Memory B cell (primary cell): ENCODE measurements at regions not wholly inside any gene's neighbourhood (a gene's known extent, or its start where the extent isn't known, plus 50 kb on each side); places are given as distances from the start of the nearest gene placed in this dataset.
"Not testable (repeated sequence)": the region's sequence is repeated elsewhere in the genome, so short reads cannot be mapped to it uniquely, and the experiment has no call there.

Experiments used
- ATAC-seq: fragments of 150-1000 bp; cut with Tn5 transposase; 2 replicates; pipeline ENCODE4 v1.10.0; 2021; ENCODE audit warnings: low read depth, mild to moderate bottlenecking, moderate library complexity
- DNase-seq, 2 donors: peaks; one replicate each; pipeline ENCODE4 v3.0.0; 2022; ENCODE audit warnings: low spot score in 2 of 2
- H3K27ac Mint-ChIP-seq: one replicate; pipeline ENCODE4 v1.8.0; 2022; ENCODE audit warnings: mild to moderate bottlenecking, moderate library complexity, mixed read lengths
- H3K27me3 Mint-ChIP-seq: one replicate; pipeline ENCODE4 v1.8.0; 2022; ENCODE audit warnings: mixed read lengths
- H3K36me3 Mint-ChIP-seq: one replicate; pipeline ENCODE4 v1.8.0; 2022; ENCODE audit warnings: mild to moderate bottlenecking, mixed read lengths
- H3K4me1 Mint-ChIP-seq: one replicate; pipeline ENCODE4 v1.8.0; 2022; ENCODE audit warnings: mixed read lengths
- H3K4me3 Mint-ChIP-seq: one replicate; pipeline ENCODE4 v1.8.0; 2022; ENCODE audit warnings: mild to moderate bottlenecking, moderate library complexity, mixed read lengths
- H3K9me3 Mint-ChIP-seq: one replicate; pipeline ENCODE4 v1.8.0; 2022; ENCODE audit warnings: mixed read lengths

- Mint-ChIP-seq H3K27ac (no peak overlapping the region), H3K4me3 (no peak overlapping the region), H3K36me3 (no peaks in the 10 kb centered on the region), H3K9me3 (no peaks in the 10 kb centered on the region), H3K4me1 (peaks cover 30% of the 10 kb centered on the region), H3K27me3 (no peaks in the 10 kb centered on the region)
- DNase-seq (no peak), ATAC-seq (no peak)
Measured at GRCh38 chr3:177362626-177363025, 165.3 kb upstream of the TBL1XR1 start.

GRCh38 chr3:177364236-177364635 lies 167.0 kb upstream of the TBL1XR1 start:
- H3K27me3 Mint-ChIP-seq = no peaks in the 10 kb centered on the region
- no peak for ATAC-seq
- no peaks in the 10 kb centered on the region for H3K9me3 Mint-ChIP-seq
- no peak for DNase-seq
- H3K27ac Mint-ChIP-seq = peak overlapping the region; percentile 33
- peaks cover 16% of the 10 kb centered on the region for H3K4me1 Mint-ChIP-seq
- no peaks in the 10 kb centered on the region for H3K36me3 Mint-ChIP-seq
- no peak overlapping the region for H3K4me3 Mint-ChIP-seq

DNA sequence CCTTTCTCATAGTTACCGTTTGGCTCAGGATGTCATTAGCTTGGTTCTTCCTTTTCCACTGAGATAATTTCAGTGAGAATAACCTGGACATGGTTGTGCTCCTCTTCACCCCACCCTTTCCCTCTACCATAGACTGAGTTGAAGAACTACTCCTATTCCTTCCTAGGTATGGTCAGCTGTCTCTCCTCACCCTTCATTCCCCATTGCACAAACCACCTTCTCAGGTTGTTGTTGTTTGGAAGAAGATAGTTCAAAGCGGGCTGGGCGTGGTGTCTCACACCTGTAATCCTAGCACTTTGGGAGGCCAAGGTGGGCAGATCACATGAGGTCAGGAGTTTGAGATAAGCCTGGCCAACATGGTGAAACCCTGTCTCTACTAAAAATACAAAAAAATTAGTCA lies 168.0 kb upstream of the TBL1XR1 start:
- H3K9me3 Mint-ChIP-seq, ATAC-seq, H3K4me3 Mint-ChIP-seq, H3K27ac Mint-ChIP-seq, H3K36me3 Mint-ChIP-seq, DNase-seq, H3K27me3 Mint-ChIP-seq: not testable (repeated sequence)
- peaks cover 13% of the 10 kb centered on the region for H3K4me1 Mint-ChIP-seq

DNA sequence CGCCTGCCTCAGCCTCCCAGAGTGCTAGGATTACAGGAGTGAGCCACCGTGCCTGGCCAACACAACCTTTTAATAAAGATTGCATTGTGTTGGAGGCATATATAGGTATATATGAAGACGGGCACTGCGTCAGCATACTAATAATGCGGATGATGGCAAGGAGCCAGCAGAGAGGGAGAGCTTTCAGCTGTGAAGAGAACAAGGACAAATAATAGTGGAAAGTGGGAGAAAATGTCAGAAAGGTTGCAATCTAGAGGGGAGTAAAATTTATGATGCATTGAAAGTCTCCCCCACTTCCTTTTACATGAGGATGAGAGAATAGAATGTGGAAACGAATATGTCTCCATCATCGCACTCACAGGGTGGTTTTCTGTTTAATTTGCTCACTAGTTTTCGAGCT lies 170.5 kb upstream of the TBL1XR1 start:
- Mint-ChIP-seq H3K4me3 (no peak overlapping the region), H3K27ac (no peak overlapping the region), H3K36me3 (no peaks in the 10 kb centered on the region), H3K9me3 (no peaks in the 10 kb centered on the region), H3K4me1 (no peaks in the 10 kb centered on the region), H3K27me3 (no peaks in the 10 kb centered on the region)
- DNase-seq (no peak), ATAC-seq (no peak)

DNA sequence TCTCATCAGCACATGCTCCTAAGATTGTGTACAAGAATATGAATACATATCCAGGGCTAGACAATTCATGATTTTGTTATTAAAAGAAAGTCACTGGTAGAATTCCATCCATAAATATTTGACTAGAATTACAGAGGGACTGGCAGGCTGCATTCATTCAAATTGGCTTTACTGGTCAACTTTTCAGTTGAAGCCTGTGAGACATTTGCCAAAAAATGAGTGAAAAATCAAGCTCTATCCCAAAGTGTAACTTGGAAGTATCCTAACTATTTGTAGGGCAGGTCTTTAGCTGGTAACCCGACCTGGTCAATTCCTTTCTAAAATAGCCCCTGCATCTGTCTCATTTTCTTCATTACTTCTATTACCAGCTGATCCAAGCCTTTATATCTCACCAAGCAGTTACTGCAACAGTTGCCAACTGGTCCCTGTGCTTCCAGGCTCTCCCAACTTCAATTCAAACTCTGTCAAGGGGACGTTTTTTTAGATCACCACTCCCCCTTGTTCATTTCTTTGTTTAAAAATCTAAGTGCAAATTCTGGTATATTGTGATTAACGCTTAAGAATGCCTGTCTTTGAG lies 173.1 kb upstream of the TBL1XR1 start:
- Mint-ChIP-seq H3K36me3 (no peaks in the 10 kb centered on the region), H3K4me1 (peaks cover 6% of the 10 kb centered on the region), H3K27me3 (no peaks in the 10 kb centered on the region), H3K4me3 (no peak overlapping the region), H3K27ac (no peak overlapping the region), H3K9me3 (no peaks in the 10 kb centered on the region)
- DNase-seq = no peak
- ATAC-seq = no peak

DNA sequence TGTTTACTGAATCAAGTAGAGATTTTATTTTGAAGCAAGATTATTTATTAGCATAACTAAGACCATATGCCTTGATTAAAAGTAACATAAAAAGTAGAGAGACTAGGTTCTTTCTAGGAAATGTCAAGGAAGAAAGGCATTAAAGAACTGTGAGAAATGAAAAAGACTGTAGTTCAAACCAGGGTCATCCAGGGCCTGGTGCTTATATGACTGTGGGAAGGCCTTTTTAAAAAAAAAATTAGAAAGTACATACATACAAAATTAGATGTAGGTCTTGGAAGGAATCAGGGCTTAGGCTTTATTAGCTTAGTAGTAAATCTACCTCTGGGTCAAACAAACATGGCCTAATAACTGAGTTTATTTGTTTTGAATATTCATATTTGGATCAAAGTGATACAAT lies 173.9 kb upstream of the TBL1XR1 start:
- DNase-seq = no peak
- no peaks in the 10 kb centered on the region for H3K36me3 Mint-ChIP-seq
- ATAC-seq = no peak
- H3K4me1 Mint-ChIP-seq = peaks cover 10% of the 10 kb centered on the region
- H3K27me3 Mint-ChIP-seq = no peaks in the 10 kb centered on the region
- no peaks in the 10 kb centered on the region for H3K9me3 Mint-ChIP-seq
- H3K27ac Mint-ChIP-seq = no peak overlapping the region
- no peak overlapping the region for H3K4me3 Mint-ChIP-seq

DNA sequence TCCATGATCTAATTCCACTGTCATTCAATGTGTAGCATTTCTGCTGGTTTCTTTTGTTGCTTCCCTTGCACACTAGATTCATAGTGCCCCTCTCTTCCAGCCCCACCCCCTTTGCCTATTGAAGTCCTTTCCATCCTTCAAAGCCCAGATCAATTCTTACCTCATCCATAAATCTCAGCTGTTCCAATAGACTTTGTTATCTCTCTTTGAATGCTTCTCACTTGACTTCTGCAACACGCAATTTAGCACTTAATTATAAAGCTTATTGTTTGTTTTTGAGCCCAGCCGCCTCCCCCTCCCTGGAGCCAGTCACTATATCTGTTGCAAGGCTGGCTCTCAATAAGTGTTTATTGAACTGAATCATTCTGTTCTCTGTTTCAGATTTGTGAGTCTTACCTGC lies 174.6 kb upstream of the TBL1XR1 start:
- peak overlapping the region; percentile 1 for H3K27ac Mint-ChIP-seq
- no peaks in the 10 kb centered on the region for H3K9me3 Mint-ChIP-seq
- H3K36me3 Mint-ChIP-seq = no peaks in the 10 kb centered on the region
- DNase-seq (no peak), ATAC-seq (no peak)
- H3K27me3 Mint-ChIP-seq = no peaks in the 10 kb centered on the region
- H3K4me1 Mint-ChIP-seq = peaks cover 14% of the 10 kb centered on the region
- no peak overlapping the region for H3K4me3 Mint-ChIP-seq

DNA sequence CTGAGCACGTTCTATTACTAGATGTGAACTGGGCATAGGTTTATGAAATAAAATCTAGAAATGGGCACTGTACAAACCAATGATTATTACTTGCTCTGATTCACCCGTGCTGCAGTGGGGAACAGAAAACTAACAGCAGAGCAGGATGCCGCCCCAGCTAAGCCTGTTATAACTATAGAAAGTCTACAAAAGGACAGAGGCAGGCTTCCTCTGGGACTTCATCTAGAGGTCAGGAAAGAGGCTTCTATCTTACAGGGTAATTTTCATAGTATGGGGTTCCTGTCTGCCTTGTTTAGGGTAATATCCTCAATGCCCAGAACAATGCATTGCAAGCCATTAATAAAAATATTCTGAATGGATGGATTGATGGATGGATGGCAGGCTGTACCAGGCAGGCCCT lies 177.0 kb upstream of the TBL1XR1 start:
- Mint-ChIP-seq H3K9me3 (no peaks in the 10 kb centered on the region), H3K4me3 (no peak overlapping the region), H3K36me3 (no peaks in the 10 kb centered on the region), H3K27me3 (no peaks in the 10 kb centered on the region), H3K4me1 (peaks cover 31% of the 10 kb centered on the region), H3K27ac (peak overlapping the region; percentile 87)
- no peak for ATAC-seq
- no peak for DNase-seq

- ATAC-seq (no peak), DNase-seq (no peak)
- H3K4me1 Mint-ChIP-seq = peaks cover 31% of the 10 kb centered on the region
- no peaks in the 10 kb centered on the region for H3K9me3 Mint-ChIP-seq
- H3K4me3 Mint-ChIP-seq = no peak overlapping the region
- peak overlapping the region; percentile 3 for H3K27ac Mint-ChIP-seq
- no peaks in the 10 kb centered on the region for H3K27me3 Mint-ChIP-seq
- no peaks in the 10 kb centered on the region for H3K36me3 Mint-ChIP-seq
Measured at GRCh38 chr3:177375316-177375715, 178.0 kb upstream of the TBL1XR1 start.

DNA sequence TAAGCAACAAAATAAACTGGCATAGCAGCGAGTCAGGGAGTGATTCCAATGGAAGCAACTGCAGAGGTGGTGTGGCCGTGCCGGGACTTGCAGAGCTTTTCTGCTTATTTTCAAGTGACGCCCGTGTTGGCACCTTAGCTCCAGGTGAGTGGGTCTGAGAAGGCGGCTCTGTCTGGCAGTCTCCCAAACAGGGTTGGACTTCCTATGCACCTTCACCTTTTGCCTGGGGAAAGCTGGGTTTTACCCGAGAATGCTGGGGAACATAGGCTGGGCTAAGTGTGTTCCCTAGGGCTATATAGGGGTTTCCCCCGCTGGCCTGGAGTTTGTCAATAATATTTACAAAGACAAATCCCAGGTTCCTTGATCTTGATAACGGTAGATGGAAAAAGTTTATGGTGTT lies 179.9 kb upstream of the TBL1XR1 start:
- peak overlapping the region; percentile 67 for H3K27ac Mint-ChIP-seq

GRCh38 chr3:177378168-177378567 lies 180.9 kb upstream of the TBL1XR1 start:
- Mint-ChIP-seq H3K9me3 (no peaks in the 10 kb centered on the region), H3K4me1 (peaks cover 31% of the 10 kb centered on the region), H3K4me3 (peak overlapping the region; percentile 35), H3K27ac (peak overlapping the region; percentile 67), H3K36me3 (no peaks in the 10 kb centered on the region), H3K27me3 (no peaks in the 10 kb centered on the region)
- DNase-seq (no peak), ATAC-seq (peak; percentile 91)

More for the DNA sequence above, 179.9 kb upstream of the TBL1XR1 start:
- ATAC-seq (no peak), DNase-seq (no peak)
- Mint-ChIP-seq H3K4me1 (peaks cover 31% of the 10 kb centered on the region), H3K36me3 (no peaks in the 10 kb centered on the region), H3K27me3 (no peaks in the 10 kb centered on the region), H3K9me3 (no peaks in the 10 kb centered on the region), H3K4me3 (no peak overlapping the region)

GRCh38 chr3:177379045-177379444 lies 181.8 kb upstream of the TBL1XR1 start:
- no peaks in the 10 kb centered on the region for H3K9me3 Mint-ChIP-seq
- peaks cover 31% of the 10 kb centered on the region for H3K4me1 Mint-ChIP-seq
- H3K36me3 Mint-ChIP-seq = no peaks in the 10 kb centered on the region
- no peak for ATAC-seq
- DNase-seq = no peak
- no peak overlapping the region for H3K4me3 Mint-ChIP-seq
- H3K27ac Mint-ChIP-seq = peak overlapping the region; percentile 67
- H3K27me3 Mint-ChIP-seq = no peaks in the 10 kb centered on the region

- H3K9me3 Mint-ChIP-seq = no peaks in the 10 kb centered on the region
- DNase-seq (no peak), ATAC-seq (no peak)
- peaks cover 24% of the 10 kb centered on the region for H3K4me1 Mint-ChIP-seq
- H3K27me3 Mint-ChIP-seq = no peaks in the 10 kb centered on the region
- no peak overlapping the region for H3K4me3 Mint-ChIP-seq
- H3K27ac Mint-ChIP-seq = no peak overlapping the region
- no peaks in the 10 kb centered on the region for H3K36me3 Mint-ChIP-seq
Measured at GRCh38 chr3:177381070-177381469, 183.8 kb upstream of the TBL1XR1 start.

DNA sequence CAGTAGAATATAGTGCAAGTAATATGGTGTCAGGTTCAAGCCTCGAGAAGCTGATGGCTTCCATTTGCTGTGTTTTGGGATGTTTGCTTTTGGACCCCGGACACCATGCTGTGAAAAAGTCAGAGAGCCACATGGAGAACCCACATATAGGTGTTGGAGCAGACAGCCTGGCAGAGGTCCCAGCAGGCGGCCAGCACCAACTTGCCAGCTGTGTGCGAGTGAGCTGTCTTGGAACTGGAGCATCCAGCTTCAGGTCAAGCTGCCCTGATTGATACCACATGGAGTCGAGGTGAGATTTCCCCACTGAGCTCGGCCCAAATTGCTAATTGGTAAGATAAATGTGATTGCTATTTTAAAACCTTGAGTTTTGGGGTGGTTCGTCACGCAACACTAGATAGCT lies 185.7 kb upstream of the TBL1XR1 start:
- no peak overlapping the region for H3K4me3 Mint-ChIP-seq

DNA sequence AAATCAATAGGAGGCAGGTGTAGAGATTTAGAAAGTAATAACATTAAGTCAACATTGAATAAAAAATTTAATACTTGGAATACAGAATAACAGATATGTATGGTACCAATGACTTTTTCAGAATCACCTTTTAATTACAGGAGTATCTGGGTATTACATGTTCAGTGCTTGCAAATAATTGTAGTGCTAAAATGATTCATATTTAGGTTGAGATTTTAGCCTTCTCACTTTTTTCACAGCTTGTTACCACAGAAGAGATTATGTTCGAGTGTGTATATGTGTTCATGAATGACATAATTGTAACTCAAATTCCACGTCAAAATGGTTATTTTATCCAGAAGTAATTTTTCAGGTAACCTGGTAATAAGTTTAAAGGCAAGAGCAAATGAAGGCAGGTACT lies 187.9 kb upstream of the TBL1XR1 start:
- ATAC-seq (no peak), DNase-seq (no peak)
- no peak overlapping the region for H3K4me3 Mint-ChIP-seq

More for the DNA sequence above, 185.7 kb upstream of the TBL1XR1 start:
- Mint-ChIP-seq H3K4me1 (peaks cover 12% of the 10 kb centered on the region), H3K9me3 (no peaks in the 10 kb centered on the region), H3K27me3 (no peaks in the 10 kb centered on the region), H3K36me3 (no peaks in the 10 kb centered on the region), H3K27ac (peak overlapping the region; percentile 42)
- DNase-seq (no peak), ATAC-seq (no peak)

More for the DNA sequence above, 187.9 kb upstream of the TBL1XR1 start:
- no peaks in the 10 kb centered on the region for H3K36me3 Mint-ChIP-seq
- H3K27me3 Mint-ChIP-seq = no peaks in the 10 kb centered on the region
- no peak overlapping the region for H3K27ac Mint-ChIP-seq
- H3K9me3 Mint-ChIP-seq = no peaks in the 10 kb centered on the region
- H3K4me1 Mint-ChIP-seq = peaks cover 3% of the 10 kb centered on the region
